ENCODE measurements at regions not wholly inside any gene's neighbourhood (a gene's known extent, or its start where the extent isn't known, plus 50 kb on each side); places are given as distances from the start of the nearest gene placed in this dataset.

GRCh38 chr5:4319478-4320128 lies 724.0 kb downstream of the IRX1 start:
- TF ChIP-seq ELF4 (IDR thresholded peaks at IDR 0.05) (no peak), BHLHE40 (IDR thresholded peaks at IDR 0.05; ENCODE audit: borderline replicate concordance) (no peak), SUZ12 (IDR thresholded peaks at IDR 0.05) (no peak), NFRKB (IDR thresholded peaks at IDR 0.05) (no peak), FOXA1 (IDR thresholded peaks at IDR 0.05) (no peak)

Measured in HEK293T (cell line).